GM12892 (cell line): ENCODE measurements at regions not wholly inside any gene's neighbourhood (a gene's known extent, or its start where the extent isn't known, plus 50 kb on each side); places are given as distances from the start of the nearest gene placed in this dataset.
"Not testable (repeated sequence)": the region's sequence is repeated elsewhere in the genome, so short reads cannot be mapped to it uniquely, and the experiment has no call there.

Experiments
- DNase-seq: peaks from one replicate; pipeline ENCODE4 v3.0.0; 2011; ENCODE audit not compliant: insufficient read length
- FAIRE-seq: peaks from 2 replicates; lab custom pipeline; 2011; peaks lifted over from hg19 to GRCh38; lab: Jason Lieb, UNC
- POLR2A ChIP-seq: IDR thresholded peaks from 2 replicates; pipeline ENCODE4 v1.6.1; 2011; ENCODE audit warnings: low read depth, low read length, control low read depth
- POLR2AphosphoS5 ChIP-seq: IDR thresholded peaks from 2 replicates; pipeline ENCODE4 v1.6.1; 2011; ENCODE audit warnings: low read depth, low read length, control low read depth
- TAF1 ChIP-seq: IDR thresholded peaks from 2 replicates; pipeline ENCODE4 v1.6.1; 2011; ENCODE audit warnings: low read depth, mild to moderate bottlenecking, control low read depth, low read length, borderline replicate concordance

DNA sequence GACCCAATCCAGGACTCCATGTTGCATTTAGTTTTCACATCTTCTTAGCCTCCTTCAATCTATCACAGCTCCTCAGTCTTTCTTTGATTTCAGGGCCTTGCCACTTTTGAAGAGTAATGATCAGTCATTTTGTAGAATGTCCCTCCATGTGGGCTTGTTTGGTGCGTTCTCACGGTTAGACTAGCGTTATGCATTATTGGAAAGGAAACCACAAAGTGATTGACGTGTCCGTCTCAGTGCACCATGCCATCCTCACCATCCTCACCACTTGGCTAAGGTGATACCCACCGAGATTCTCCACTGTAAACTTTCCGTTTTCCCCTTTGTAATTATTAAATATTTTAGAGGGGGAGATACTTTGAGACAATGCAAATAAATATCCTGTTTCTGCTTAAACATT is 59.6 kb upstream of the OLIG2 start:
- FAIRE-seq (no peak), DNase-seq (no peak)
- TF ChIP-seq POLR2A (no peak), TAF1 (no peak), POLR2AphosphoS5 (no peak)

DNA sequence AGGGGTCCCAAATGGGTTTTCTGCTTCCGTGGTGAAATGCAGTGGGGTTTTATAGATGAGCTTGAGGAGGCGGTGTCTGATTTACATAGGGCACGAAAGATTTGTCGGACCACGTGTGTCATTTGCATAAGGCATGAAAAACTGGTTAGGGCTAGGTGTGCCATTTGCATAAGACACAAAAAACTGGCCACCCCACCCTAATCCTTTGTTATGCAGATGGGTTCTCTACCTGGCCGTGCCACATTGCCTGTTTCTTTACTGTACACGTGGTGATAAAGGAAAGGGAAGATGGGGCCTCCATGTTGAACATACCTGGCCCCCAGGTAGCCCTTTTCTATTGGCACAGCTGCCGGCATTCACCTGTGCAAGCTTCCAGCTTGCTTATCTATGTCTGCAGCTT is 57.6 kb upstream of the OLIG2 start:
- DNase-seq, FAIRE-seq: not testable (repeated sequence)

DNA sequence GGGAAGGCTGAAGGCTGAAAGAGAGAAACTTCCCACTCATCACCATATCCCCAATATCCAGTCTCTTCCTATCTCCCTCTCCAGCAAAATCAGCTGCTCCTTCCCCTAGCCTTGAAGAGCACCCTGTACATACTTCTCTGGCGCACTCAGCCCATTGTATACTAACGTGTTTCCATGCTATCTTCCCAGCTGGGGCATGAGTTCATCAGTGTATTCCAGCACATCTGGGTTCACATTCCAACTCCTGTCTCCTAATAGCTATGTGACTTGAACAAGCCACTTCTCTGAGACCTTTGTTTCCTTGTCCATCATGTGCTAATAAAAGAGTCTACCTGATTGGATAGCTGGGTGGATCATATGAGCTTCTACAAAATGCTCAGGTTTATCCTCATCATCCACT is 51.1 kb upstream of the OLIG2 start:
- TF ChIP-seq POLR2AphosphoS5 (no peak), TAF1 (no peak), POLR2A (no peak)
- no peak for FAIRE-seq
- no peak for DNase-seq

DNA sequence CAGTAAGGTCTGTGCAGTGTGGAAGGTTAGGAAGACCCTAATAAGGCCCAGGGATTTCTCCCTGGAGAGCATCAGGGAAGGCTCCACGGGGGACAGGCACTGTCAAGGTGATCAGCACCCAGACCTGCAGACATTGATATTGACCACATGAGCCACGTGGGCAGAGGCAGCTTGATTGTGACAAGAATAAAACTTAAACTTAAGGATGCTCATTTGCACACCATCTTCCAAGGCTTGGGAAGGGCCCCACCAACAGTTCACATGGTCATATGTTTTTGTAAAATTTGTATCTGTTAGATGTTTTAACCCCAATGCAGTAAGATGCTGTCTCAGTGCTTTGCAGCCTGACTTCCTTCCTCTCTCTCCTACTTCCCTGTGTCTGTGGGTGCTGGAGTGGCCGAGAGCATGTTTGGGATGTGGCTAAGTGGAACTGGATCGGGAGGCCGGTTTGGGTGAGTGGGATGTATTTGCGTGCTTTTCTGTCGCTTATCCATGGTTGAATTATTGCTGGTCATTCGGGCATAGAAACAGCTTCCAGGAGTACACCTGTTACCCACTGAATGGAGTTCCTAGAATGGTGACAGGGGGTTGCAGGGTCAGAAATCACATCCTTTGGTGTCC is 49.8 kb upstream of the OLIG2 start:
- FAIRE-seq = no peak
- no peak for TF ChIP-seq TAF1
- no peak for TF ChIP-seq POLR2AphosphoS5
- TF ChIP-seq POLR2A = no peak
- DNase-seq = no peak
